Anterior cingulate cortex (tissue), 58 donors: ENCODE measurements at regions not wholly inside any gene's neighbourhood (a gene's known extent, or its start where the extent isn't known, plus 50 kb on each side); places are given as distances from the start of the nearest gene placed in this dataset.
"Not testable (repeated sequence)": the region's sequence is repeated elsewhere in the genome, so short reads cannot be mapped to it uniquely, and the experiment has no call there.

Experiments
- DNase-seq, 58 donors: peaks; one replicate each; lab custom pipeline; 2025; lab: John Stamatoyannopoulos, UW

DNA sequence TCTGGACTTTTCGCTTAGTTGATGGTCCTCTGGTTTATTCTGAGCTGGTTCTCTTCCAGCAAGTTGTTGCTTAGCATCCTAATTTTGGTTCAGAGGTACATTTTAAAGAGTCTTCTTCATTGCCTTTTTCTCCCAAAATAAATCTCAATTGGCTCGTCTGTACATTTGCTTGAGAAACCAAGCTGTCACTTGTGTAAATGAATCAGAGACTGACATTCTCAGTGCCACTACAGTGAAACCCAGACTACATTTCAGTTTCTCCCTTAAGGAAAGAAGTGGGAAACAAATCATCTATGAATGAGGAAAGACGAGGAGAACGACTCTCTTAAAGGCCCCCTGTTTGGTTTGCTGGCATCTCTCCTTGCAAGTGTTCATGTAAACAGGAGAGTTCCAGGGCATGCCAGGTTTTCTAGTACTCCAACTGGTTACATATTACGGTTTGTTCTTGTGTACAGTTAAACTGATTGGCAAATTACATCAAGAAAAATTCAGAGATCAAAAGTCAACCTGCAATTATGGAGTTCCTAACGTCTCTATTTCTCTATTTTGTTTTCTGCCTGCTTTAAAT is 654.6 kb downstream of the SH2D4B start:
- DNase-seq = no peak

DNA sequence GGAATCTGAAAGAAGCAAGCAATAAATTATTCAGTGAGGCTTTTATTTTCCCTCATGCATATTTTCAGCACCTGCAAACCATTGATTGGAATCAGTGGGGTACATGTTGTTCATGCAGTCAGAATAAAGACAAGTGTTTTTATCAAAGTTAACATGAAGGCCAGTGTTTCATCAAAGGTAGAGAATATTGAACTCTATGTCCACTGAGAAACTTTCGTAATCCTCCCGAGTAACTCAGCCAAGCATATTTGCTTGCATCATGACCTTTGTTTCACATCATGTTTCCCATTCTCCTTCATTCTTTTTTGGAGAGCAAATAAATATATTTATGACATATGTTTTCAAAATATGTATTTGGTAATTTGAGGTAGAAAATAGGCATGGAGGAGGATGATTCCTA is 663.1 kb downstream of the SH2D4B start:
- no peak for DNase-seq

DNA sequence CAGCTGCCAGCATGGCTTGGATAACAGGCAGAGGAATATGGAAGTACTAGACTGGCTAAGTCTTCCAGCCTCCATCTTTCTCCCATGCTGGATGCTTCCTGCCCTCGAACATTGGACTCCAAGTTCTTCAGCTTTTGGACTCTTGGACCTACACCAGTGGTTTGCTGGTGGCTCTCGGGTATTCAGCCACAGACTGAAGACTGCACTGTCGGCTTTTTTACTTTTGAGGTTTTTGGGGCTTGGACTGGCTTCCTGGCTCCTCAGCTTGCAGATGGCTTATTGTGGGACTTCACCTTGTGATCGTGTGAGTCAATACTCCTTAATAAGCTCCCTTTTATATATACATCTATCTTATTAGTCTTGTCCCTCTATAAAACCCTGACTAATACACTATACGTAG is 667.6 kb upstream of the NRG3 start:
- not testable (repeated sequence) for DNase-seq

DNA sequence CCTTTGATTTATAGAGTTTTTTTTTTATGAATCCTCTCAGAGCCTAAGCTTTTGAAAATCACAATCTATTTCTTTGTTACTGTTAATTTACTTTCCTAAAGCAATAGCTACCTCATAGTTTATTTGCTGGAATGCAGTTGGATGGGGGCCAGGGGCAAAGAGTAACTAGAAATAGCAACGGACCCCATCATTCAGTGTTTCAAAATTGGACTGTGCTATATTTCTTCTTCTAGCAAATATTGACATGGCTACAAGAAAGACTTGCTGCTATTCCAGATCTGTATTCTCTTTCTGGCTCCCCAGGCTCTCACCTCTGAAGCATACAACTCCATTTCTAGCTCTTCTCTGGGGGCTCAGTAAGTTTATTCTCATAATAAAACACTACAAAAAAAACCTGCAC is 661.6 kb upstream of the NRG3 start:
- DNase-seq = no peak

DNA sequence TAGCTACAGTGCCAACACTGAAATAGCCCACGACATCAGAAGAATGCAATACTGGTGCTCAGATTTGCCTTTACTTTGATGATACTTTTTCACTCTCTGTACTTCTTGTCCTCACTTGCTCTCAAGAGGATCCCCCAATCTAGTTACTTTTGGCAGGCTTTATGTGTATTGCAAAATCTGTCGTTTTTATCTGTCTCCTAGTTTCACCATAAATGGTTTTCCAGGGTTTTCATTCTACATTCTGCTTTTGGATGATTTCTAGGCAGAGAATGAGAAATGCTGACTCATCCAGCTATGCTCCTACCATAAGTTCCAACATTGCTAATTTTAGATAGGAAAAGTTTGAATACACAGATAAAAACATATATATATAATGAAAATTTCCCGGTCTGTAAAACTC is 659.5 kb upstream of the NRG3 start:
- no peak for DNase-seq

DNA sequence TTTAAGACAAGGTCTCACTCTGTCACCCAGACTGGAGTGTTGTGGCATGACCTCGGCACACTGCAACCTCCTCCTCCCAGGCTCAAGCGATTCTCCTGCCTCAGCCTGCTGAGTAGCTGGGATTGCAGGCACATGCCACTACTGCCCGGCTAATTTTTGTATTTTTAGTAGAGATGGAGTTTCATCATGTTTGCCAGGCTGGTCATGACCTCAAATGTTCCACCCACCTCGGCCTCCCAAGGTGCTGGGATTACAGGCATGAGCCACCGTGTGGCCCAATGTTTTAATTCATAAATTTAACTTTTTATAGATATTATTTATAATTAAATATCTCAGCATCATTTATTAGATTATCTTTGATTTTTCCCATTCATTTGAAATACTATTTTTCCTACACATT is 658.0 kb upstream of the NRG3 start:
- no peak for DNase-seq

DNA sequence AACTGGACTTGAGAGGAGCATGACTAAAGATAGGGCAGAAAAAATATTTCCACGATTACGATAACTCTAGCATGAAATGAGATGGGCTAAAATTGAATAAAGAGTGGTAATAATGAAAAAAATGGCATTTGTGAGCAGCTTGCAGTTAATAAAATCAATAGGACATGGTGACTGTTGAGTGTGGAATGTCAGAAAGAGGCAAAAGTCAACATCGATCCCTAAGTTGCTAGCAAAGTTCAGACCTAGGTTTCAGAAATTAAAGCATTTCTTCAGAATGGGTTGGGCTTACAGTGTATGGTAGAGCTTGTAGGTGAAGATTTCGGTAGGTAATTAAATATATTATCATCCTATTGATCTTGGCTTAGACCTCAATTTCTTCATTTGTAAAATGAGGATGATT is 656.7 kb upstream of the NRG3 start:
- DNase-seq = no peak

DNA sequence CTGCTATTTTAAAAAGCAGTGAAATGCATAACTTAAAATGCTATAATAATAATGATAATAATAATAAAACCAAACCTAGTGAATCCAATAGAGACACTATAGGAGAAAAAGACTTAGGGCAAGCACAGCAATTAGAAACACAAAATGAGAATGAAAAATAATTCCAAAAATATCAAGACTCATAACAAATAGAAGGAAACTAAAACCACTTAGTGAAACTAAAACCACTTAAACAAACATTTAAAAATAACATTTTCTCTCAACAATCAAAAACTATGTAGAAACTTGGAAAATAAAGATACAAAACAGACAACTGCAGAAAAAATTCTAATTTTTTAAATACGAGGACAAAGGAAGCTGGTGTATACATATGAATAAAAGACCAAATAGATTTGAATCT is 655.2 kb upstream of the NRG3 start:
- no peak for DNase-seq

DNA sequence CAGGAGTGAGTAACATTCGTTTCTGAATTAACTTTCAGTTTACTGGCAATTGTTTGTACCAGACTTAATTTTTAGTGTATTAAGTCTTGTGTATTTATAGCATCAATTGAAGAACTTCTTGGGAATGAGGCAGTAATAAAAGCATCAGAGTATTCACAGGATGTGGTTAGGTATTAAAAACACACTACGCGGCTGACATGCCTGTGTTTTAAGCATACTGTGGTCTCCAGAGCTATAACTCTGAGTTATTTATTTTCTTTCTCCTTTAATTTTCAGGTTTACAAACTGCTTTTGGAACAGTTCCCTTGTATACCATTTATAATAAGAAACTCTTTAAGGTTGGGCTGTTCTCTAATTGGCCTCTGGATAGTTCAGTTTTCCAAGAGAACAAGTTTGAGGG is 626.1 kb upstream of the NRG3 start:
- no peak for DNase-seq

DNA sequence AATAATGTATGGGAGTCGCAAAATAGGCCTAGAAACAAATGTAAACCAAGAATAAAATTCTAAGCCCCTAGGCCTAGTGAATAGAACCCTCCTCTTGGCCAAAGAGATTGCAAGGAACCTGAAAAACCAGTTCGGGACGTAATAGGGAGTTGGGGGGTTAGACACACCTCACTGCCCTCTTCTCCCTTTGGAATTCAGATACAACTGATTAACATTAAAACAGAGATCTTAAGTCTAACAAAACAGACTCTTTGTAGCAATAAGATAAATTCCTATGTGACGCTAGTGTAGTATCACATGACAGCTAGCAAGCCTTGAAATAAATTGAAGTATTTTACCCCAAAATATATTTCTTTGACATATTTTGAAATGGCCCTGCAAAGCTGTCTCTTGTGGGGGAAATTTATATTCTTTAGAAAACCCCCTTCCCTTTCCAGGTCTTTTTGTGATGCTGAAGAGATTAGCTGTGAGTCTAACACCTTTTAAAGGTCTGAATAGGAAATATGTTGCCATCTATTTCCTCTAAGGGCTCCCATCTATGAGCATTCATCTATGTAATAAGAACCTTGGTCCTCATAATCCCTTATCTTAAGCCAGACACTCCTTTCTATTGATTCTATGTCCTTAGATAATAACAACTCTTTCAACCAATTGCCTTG is 623.4 kb upstream of the NRG3 start:
- DNase-seq = no peak

DNA sequence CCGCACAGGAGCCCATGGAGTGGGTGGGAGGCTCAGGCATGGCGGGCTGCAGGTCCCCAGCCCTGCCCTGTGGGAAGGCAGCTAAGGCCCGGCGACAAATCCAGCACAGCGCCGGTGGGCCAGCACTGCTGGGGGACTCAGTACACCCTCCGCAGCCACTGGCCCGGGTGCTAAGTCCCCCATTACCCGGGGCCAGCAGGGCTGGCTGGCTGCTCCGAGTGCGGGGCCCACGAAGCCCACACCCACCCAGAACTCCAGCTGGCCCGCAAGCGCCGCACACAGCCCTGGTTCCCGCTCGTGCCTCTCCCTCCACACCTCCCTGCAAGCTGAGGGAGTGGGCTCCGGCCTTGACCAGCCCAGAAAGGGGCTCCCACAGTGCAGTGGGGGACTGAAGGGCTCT is 610.0 kb upstream of the NRG3 start:
- not testable (repeated sequence) for DNase-seq

DNA sequence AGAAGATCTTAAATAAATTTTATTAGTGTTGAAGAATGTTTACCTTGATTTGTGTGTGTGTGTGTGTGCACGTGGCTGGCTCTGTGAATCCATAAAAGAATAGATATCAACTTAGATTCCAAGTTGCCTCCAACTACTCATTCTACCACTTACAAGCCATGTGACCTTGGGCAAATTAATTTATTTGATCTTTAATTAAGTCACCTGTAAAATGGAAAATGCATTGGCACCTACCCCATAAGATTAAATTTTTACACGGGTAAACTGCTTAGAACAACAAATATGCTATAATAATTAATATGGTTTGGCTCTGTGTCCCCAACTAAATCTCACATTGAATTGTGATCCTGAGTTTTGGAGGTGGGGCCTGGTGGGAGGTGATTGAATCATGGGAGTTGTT is 604.9 kb upstream of the NRG3 start:
- no peak for DNase-seq

DNA sequence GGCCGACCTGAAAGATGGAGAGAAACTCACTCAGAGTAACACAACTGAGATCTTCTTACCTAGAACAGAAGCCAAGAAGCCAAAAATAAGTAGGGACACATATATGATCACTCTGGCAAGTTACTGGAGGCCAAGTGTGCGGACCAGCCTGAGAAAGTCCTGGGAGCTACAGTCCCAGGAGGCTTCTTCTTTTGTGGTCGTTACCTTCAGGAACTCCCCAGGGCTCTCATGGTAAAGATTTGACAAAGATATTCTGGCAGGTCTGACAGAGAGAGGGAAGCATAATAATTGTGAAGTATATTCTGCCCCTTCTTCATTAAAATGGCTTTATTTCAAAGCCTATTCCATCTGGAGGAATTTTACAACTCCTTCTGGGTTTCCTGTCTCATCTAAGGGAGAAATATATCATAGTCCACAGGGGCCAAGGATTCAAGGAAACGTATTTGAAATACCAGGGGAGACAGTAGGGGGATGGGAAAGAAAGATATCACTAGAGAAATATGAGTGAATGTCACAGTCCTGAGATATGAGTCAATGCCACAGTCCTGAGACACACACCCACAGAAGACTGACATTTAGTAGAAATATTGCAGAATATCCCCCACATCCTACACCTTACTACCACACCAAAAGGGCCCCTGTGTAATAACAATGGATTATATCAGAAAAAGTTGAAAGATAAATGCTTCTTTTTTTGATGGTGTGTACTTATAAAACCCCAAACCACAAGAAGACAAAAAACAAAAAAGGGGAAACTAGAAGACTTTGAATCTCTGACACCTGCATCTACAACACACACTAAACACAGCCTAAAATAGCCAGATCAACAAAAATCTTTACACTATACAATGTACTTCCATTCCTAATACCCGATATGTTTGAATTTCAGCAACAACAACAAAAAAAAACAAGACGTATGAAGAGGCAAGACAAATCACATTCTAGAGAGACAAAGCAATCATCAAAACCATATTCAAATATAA is 594.2 kb upstream of the NRG3 start:
- no peak for DNase-seq

DNA sequence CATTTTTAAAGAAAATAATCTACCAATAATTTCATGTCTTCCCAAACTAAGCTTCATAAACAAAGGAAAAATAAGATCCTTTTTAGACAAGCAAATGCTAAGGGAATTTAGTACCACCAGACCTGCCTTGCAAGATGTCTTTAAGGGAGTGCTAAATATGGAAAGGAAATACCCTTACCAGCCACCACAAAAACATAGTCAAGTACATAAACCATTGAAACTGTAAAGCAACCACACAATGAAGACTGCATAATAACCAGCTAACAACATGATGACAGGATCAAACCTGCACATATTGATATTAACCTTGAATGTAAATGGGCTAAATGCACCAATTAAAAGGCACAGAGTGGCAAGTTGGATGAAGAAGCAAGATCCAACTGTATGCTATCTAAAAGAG is 586.5 kb upstream of the NRG3 start:
- no peak for DNase-seq

DNA sequence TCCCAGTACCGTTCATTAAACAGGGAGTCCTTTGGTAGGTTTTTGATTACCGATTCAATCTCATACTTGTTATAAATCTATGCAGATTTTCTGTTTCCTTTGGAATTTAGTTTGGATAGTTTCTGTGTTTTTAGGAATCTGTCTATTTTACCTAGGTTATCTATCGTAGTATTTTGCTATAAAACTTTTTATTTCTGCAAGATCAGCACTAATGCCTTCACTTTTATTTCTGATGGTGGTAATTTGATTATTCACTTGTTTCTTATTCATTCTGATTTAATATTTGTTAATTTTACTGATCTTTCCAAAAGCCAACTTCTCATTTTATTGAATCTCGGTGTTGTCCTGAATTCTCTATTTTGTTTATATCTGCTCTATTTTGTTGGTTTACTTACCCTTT is 577.7 kb upstream of the NRG3 start:
- no peak for DNase-seq

DNA sequence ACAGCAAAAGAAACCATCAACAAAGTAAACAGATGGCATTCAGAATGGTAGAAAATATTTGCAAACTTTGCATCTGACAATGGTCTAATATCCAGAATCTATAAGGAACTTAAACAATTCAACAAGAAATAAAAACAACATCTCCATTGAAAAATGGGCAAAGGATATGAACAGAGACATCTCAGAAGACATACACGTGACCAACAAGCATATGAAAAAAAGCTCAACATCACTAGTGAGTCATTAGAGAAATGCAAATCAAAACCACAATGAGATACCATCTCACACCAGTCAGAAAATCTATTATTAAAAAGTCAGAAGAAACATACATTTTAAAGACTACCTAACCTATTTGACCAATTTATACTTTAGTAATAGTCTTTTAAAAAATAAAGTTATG is 571.3 kb upstream of the NRG3 start:
- no peak for DNase-seq

DNA sequence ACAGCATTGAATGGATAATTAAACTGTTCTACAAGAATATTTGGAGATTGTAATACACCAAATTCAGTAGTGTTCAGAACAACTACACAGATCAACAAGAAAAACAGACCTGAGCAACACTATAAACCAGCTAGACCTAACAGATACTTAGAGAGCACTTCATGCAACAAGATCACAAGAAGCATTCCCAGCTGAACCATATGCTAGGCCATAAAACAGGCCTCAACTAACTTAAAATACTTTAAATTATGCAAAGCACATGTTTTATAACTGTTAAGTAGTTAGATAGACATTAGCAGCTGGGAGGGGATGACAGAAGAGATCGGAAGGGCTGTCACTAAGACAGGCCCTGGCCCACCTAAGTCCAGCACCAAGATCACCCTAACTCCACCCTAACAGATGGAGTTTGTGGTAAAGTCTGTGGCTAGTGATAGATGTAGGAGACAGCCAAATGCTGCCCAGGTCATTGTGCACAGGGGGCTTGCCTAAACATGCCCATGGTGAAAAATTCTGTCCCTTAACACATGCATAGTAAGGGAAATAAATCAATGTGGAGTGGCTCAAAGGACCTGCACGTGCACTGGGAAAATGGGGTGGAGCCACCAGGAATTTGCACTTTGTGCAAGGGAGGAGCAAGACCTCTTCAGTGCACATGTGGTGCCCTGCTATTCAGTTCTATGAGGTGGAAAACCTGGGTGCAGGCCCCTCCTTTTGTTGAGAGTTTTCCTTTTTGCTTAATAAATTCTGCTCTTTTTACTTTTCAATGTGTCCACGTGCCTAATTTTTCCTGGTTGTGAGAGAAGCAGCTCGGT is 567.8 kb upstream of the NRG3 start:
- no peak for DNase-seq

DNA sequence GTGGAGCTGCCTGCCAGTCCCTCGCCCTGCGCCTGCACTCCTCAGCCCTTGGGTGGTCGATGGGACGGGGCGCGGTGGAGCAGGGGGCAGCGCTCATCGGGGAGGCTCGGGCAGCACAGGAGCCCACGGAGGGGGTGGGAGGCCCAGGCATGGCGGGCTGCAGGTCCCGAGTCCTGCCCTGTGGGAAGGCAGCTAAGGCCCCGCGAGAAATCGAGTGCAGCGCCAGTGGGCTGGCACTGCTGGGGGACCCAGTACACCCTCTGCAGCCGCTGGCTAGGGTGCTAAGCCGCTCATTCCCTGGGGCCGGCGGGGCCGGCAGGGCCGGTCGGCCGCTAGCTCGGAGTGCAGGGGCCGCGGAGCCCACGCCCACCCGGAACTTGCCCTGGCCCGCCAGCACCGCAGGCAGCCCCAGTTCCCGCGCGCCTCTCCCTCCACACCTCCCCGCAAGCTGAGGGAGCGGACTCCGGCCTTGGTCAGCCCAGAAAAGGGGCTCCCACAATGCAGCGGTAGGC is 565.9 kb upstream of the NRG3 start:
- no peak for DNase-seq

DNA sequence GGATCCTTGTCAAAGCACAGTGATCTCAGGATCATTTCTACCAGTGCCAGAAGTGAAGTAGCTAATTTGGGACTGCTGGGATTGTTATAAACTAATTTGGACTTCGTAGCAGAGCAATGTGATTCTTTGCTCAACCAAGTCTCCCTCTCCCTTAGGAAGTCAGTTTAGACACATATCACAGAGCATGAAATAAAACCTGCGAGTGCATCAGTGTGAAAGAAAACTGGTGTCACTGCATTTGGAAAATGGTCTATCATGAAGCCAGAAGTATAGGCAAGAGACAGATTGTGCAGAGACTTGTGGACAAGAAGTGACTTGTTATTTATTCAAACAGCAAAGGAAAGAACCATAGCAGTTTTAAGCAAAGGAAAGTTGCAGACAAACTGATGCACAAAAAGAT is 560.5 kb upstream of the NRG3 start:
- no peak for DNase-seq

DNA sequence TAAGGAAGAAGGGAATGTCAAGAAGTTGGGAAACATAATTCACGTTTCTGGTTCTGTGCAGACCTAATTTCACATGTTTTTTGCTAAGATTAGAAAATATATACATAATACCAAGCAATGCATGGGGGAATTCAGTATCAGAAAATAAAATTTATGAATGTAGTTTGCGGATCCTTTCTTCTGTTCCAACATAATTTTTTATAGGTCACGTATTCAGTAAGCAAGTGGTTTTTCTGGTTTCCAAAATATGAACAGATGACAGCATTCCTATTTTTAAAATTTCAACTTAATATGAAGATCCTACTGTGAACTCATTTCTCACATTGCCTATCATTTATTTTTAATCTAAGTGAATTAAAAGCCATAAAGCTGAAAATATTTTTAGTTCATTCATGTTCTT is 560.0 kb upstream of the NRG3 start:
- DNase-seq = no peak

DNA sequence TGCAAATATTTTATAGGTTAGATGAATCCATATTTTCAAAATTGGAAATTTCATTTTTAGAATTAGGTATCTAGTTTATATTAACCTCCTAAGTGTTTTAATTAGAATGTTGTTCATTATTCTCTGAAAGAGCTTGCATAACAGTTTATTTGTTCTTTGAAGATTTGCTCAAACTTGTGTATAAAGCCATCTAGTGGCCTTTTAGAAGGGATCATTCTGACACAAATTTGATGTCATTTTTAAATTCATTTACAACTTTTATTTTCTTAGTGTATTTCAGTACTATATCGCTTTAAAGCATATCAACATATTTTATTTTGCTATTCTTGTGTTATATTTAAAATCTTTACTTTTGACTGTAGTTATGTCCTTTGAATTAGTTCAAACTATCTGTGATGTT is 527.0 kb upstream of the NRG3 start:
- no peak for DNase-seq
